DOHH2 (cell line): ENCODE measurements at regions not wholly inside any gene's neighbourhood (a gene's known extent, or its start where the extent isn't known, plus 50 kb on each side); places are given as distances from the start of the nearest gene placed in this dataset.

ENCODE experiments used
- EZH2phosphoT487 ChIP-seq: fragments of 200-600 bp; sonication (generic); IDR thresholded peaks from 2 replicates; pipeline ENCODE4 v1.6.1; 2017; ENCODE audit warnings: borderline replicate concordance, mild to moderate bottlenecking, antibody characterized with exemption, low read length, moderate library complexity, mixed read lengths
- TF ChIP-seq, protein P1 (sequence below): fragments of 200-600 bp; sonication (generic); IDR thresholded peaks from one replicate; pipeline ENCODE4 v1.5.1; 2014; ENCODE audit warnings: antibody characterized with exemption, mild to moderate bottlenecking, low read depth, low read length; ENCODE audit not compliant: poor library complexity, severe bottlenecking

DNA sequence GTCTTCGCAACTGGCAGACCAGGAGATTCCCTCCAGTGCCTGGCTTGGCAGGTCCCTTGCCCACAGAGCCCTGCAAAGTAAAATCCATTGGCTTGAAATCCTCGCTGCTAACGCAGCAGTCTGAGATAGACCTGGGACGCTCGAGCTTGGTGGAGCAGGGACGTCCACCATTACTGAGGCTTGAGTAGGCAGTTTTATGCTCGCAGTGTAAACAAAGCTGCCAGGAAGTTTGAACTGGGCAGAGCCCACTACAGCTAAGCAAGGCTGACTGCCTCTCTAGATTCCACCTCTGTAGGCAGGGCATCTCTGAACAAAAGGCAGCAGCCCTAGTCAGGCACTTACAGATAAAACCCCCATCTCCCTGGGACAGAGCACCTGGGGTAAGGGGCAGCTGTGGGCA lies 205.0 kb upstream of the MME start:
- TF ChIP-seq, protein P1, sequence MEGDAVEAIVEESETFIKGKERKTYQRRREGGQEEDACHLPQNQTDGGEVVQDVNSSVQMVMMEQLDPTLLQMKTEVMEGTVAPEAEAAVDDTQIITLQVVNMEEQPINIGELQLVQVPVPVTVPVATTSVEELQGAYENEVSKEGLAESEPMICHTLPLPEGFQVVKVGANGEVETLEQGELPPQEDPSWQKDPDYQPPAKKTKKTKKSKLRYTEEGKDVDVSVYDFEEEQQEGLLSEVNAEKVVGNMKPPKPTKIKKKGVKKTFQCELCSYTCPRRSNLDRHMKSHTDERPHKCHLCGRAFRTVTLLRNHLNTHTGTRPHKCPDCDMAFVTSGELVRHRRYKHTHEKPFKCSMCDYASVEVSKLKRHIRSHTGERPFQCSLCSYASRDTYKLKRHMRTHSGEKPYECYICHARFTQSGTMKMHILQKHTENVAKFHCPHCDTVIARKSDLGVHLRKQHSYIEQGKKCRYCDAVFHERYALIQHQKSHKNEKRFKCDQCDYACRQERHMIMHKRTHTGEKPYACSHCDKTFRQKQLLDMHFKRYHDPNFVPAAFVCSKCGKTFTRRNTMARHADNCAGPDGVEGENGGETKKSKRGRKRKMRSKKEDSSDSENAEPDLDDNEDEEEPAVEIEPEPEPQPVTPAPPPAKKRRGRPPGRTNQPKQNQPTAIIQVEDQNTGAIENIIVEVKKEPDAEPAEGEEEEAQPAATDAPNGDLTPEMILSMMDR = no peak
- no peak for TF ChIP-seq EZH2phosphoT487
